ENCODE measurements at regions not wholly inside any gene's neighbourhood (a gene's known extent, or its start where the extent isn't known, plus 50 kb on each side); places are given as distances from the start of the nearest gene placed in this dataset.
"Not testable (repeated sequence)": the region's sequence is repeated elsewhere in the genome, so short reads cannot be mapped to it uniquely, and the experiment has no call there.

- not testable (repeated sequence) for TF ChIP-seq EZH2 (IDR thresholded peaks at IDR 0.05; ENCODE audit: borderline replicate concordance, low read depth, low read length, severe bottlenecking); CTCF (IDR thresholded peaks at IDR 0.05; ENCODE audit: extremely low read depth in 1 of 2, insufficient read depth in 1 of 2, low read depth in 1 of 2, low read length in 2 of 2); FOS (IDR thresholded peaks at IDR 0.05; ENCODE audit: borderline replicate concordance, insufficient read depth, low read length); POLR2A (IDR thresholded peaks at IDR 0.05; ENCODE audit: low read depth, low read length); MYC (IDR thresholded peaks at IDR 0.05; ENCODE audit: low read depth, low read length)
These were observed 374.4 kb upstream of the NT5C1B start for GRCh38 chr2:18963739-18964256.

Measured in endothelial cell of umbilical vein (primary cell).